ENCODE measurements at regions not wholly inside any gene's neighbourhood (a gene's known extent, or its start where the extent isn't known, plus 50 kb on each side); places are given as distances from the start of the nearest gene placed in this dataset.

DNA sequence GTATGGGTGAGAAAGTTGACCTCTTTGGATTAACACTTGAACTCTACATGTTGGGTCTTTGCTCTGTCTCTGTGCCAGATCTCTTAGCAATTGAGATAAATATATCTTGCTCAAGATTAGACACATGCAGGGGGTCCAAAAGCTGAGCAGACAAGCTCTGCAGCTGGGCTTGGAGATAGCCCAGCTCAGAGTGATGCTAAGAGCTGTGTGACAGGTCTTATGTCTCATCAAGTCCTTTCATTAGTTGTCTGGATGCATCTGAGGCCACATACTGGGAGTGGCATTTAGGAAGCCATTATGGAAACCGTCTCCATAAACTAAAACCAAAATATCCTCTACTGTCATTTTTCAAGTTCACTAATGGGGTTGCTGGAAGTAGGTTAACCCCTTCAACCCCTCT, 289.4 kb upstream of the DUSP10 start:
- no peaks in the 10 kb centered on the region for H3K4me1 Mint-ChIP-seq (ENCODE audit: low read depth)
- H3K27ac Mint-ChIP-seq: no peak overlapping the region
- no peaks in the 10 kb centered on the region for H3K36me3 Mint-ChIP-seq
- H3K9me3 Mint-ChIP-seq (ENCODE audit: low read depth): no peaks in the 10 kb centered on the region
- peaks cover under 1% of the 10 kb centered on the region for H3K27me3 Mint-ChIP-seq
- H3K4me3 Mint-ChIP-seq: no peak overlapping the region

DNA sequence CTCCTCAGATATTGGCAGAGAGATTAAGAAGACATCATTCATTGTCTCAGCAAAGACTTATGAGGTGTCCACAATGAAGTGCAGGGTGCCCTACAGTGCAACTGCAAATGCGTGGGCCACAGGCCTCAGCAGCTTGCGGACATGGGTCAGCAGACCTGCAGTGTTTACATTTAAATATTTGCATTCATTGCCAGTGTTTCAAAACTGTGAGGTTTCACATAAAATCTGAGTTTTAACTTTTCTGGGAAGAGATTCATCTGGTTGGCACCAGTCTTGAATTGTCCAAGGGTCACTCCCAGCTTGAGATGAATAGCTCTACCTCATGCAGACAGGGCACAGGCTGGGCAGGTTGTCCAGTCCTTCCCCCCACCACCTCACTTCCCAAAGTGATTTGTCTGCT, 286.8 kb upstream of the DUSP10 start:
- Mint-ChIP-seq H3K27ac (no peak overlapping the region), H3K4me1 (ENCODE audit: low read depth) (no peaks in the 10 kb centered on the region), H3K27me3 (peaks cover 3% of the 10 kb centered on the region), H3K9me3 (ENCODE audit: low read depth) (no peaks in the 10 kb centered on the region), H3K4me3 (no peak overlapping the region), H3K36me3 (no peaks in the 10 kb centered on the region)

DNA sequence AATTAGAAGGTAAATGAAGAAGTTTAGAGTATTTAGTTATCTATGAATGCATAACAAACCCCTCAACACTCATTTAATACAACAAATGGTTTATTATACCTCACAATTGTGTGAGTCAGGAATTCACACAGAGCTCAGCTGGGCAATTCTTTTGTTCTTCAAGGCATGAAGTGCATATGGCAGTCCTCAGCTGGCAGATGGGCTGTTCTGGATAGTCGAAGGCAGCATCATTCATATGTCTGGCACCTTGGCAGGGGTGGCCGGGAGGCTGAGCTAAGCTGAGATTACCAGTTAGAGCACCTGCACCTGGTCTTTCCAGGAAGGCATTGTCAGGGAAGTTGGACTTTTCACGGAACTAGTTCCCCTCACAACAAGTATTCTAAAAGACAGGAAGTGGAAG, 286.2 kb upstream of the DUSP10 start:
- no peak overlapping the region for H3K27ac Mint-ChIP-seq
- no peak overlapping the region for H3K4me3 Mint-ChIP-seq
- no peaks in the 10 kb centered on the region for H3K36me3 Mint-ChIP-seq
- H3K9me3 Mint-ChIP-seq (ENCODE audit: low read depth): no peaks in the 10 kb centered on the region
- no peaks in the 10 kb centered on the region for H3K4me1 Mint-ChIP-seq (ENCODE audit: low read depth)
- H3K27me3 Mint-ChIP-seq: peaks cover 3% of the 10 kb centered on the region

DNA sequence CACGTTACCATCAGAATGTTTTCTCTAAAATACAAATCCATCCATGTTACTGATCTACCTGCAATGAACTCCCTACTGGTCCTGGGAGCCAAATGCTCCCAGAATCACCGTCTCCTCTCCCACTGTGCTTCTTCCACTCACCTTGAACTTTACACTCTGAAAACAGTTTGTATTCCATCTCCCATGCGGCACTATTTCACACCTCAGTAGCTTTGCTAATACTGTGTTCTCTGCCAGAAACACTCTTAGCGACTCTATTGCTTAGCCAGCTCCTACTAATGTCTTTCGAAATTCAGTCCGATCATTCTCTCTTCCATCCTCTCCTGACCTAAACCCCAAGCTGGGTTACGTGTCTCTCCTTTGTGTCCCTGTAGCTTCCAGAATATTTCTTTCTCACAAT, 284.4 kb upstream of the DUSP10 start:
- no peaks in the 10 kb centered on the region for H3K36me3 Mint-ChIP-seq

DNA sequence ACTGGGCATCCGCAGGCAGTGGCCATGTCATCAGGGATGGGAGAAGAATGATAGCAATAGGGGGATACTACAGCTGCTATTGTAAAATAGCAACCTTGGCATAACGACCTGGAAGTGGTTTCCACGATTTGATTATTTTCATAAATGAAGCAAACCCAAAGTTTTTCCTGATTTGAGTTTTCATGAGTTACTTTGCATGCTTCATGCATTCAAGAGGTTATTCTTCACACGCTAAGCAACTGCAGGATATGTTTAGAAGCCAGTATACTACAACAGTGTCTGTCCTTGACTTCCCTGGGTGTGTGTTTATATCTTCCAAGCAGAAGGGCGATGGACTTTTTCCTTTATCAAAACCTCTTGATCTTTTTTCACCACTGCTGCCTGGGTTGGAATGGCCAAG, 281.1 kb upstream of the DUSP10 start:
- Mint-ChIP-seq H3K4me1 (ENCODE audit: low read depth) (no peaks in the 10 kb centered on the region), H3K27me3 (peaks cover 3% of the 10 kb centered on the region), H3K4me3 (no peak overlapping the region), H3K27ac (no peak overlapping the region), H3K36me3 (no peaks in the 10 kb centered on the region), H3K9me3 (ENCODE audit: low read depth) (no peaks in the 10 kb centered on the region)

More for the DNA sequence above, 284.4 kb upstream of the DUSP10 start:
- Mint-ChIP-seq H3K4me3 (no peak overlapping the region), H3K4me1 (ENCODE audit: low read depth) (no peaks in the 10 kb centered on the region), H3K27me3 (peaks cover 3% of the 10 kb centered on the region), H3K9me3 (ENCODE audit: low read depth) (no peaks in the 10 kb centered on the region), H3K27ac (no peak overlapping the region)

DNA sequence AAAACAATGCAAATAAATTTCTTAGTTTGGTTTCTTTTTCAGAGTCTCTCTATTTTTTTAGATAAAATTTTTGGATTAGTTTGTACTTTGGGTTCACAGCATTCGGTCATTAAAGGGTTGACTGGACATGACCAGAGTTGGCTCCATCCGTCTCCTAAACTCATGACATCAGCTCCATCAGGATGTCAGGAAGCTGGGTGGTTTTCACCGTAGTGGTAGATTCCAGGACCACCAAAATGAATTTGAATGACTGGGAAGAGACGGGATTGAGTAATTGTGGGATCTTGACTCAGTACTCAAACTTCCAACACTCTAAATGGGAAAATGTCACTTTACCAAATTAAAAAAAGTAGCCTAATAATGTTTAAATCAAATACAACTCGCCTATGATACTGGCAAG, 279.2 kb upstream of the DUSP10 start:
- H3K27me3 Mint-ChIP-seq: peaks cover under 1% of the 10 kb centered on the region
- no peak overlapping the region for H3K27ac Mint-ChIP-seq
- H3K9me3 Mint-ChIP-seq (ENCODE audit: low read depth): no peaks in the 10 kb centered on the region

DNA sequence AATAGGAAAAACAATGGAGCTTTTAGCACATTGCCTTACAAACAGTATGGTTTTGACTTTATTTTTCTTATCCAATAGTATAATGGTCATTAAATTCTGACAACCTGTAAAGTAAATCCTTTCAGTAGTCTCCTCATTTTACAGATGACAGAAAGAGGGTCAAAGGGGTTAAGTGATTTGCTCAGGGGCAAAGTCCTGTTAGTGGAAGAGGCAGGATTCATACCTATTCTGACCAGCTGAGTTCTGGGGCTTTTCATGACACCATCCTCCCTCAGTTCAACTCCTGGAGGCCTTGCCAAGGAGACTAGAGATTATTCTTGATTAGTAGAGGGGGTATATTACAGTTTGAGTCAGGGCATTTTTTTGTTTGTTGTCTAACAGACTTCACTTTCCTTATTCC, 278.7 kb upstream of the DUSP10 start:
- H3K27me3 Mint-ChIP-seq: no peaks in the 10 kb centered on the region
- no peaks in the 10 kb centered on the region for H3K4me1 Mint-ChIP-seq (ENCODE audit: low read depth)
- no peak overlapping the region for H3K4me3 Mint-ChIP-seq
- H3K27ac Mint-ChIP-seq: no peak overlapping the region
- no peaks in the 10 kb centered on the region for H3K36me3 Mint-ChIP-seq
- no peaks in the 10 kb centered on the region for H3K9me3 Mint-ChIP-seq (ENCODE audit: low read depth)

More for the DNA sequence above, 279.2 kb upstream of the DUSP10 start:
- no peak overlapping the region for H3K4me3 Mint-ChIP-seq
- H3K4me1 Mint-ChIP-seq (ENCODE audit: low read depth): no peaks in the 10 kb centered on the region
- H3K36me3 Mint-ChIP-seq: no peaks in the 10 kb centered on the region

DNA sequence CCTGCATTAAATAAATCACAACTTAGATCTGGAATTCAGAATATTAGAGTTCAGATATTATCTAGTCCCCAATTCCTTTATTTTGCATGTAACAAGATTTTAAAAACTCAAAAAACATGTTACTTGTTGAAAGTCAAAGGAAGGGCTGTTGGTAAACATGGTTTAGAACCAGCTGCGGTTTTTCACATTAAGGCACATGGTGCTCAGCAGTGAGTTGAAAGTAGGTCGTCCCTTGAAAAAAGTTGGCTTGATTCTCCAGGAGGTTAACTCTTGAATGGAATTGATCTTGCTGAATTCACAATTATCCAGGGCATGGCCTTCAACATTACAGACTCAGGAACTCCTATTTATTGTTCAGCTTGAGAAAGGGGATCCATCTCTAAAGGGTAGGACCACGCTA, 277.1 kb upstream of the DUSP10 start:
- Mint-ChIP-seq H3K9me3 (ENCODE audit: low read depth) (no peaks in the 10 kb centered on the region), H3K4me3 (no peak overlapping the region), H3K36me3 (no peaks in the 10 kb centered on the region), H3K27ac (no peak overlapping the region), H3K4me1 (ENCODE audit: low read depth) (no peaks in the 10 kb centered on the region), H3K27me3 (no peaks in the 10 kb centered on the region)

DNA sequence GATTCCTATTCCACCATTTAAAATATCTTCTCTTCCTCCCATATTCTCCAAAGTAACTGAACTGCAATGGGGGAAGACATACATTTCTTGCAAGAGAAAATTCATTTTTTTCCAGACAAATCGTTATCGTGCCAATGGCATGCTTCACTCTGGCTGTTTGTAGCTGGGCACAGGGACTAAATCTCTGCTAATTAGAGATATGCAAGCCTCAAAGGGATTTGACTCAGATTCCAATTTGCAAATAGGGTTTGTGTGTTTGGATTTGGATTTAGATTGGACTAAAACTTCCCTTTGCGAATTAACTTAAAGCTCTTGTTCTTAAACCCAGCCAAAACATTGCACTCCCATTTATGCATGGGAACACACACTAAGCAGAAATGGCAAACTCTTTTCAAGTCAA, 276.2 kb upstream of the DUSP10 start:
- H3K4me3 Mint-ChIP-seq: no peak overlapping the region
- no peaks in the 10 kb centered on the region for H3K4me1 Mint-ChIP-seq (ENCODE audit: low read depth)
- H3K36me3 Mint-ChIP-seq: no peaks in the 10 kb centered on the region
- no peaks in the 10 kb centered on the region for H3K9me3 Mint-ChIP-seq (ENCODE audit: low read depth)
- H3K27me3 Mint-ChIP-seq: no peaks in the 10 kb centered on the region
- H3K27ac Mint-ChIP-seq: no peak overlapping the region

DNA sequence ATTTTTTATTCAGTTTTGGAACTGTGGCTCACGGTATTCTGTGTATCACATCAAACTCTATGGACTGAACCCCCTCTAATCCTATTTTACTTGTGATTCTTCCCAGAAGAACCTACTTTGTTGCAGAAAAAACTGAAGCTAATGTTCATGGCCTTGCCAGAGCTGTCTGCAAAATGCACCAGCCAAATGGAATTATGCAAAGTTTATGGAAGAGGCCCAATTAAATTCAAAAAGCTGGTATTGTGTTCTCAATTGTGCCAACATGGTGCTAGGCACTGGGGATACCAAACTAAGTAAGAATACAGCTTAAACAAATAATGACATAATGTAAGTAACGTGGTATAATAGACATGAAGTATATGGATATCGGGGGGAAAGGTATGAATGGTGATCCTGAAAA, 273.8 kb upstream of the DUSP10 start:
- Mint-ChIP-seq H3K27ac (no peak overlapping the region), H3K4me3 (no peak overlapping the region), H3K9me3 (ENCODE audit: low read depth) (no peaks in the 10 kb centered on the region), H3K4me1 (ENCODE audit: low read depth) (no peaks in the 10 kb centered on the region), H3K36me3 (no peaks in the 10 kb centered on the region), H3K27me3 (no peaks in the 10 kb centered on the region)

DNA sequence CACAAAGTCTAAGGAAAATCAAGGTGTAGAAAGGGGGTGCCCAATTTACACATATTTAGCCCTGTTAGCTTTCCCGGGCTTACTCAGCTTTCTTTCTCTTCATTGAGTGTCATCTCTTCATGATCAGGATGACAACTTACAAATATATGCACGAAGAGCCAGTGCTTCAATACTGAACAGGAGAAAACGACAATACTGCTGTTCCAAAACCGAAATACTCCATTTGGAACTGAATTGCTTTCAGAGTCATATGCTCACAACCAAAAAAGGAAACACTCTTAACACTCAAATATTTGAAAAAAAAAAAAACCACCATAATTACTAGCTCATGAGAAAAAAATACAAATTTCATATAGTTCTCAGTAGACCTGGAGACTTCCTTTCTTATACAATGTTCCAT, 272.1 kb upstream of the DUSP10 start:
- Mint-ChIP-seq H3K4me3 (no peak overlapping the region), H3K4me1 (ENCODE audit: low read depth) (peaks cover 1% of the 10 kb centered on the region), H3K36me3 (no peaks in the 10 kb centered on the region), H3K27ac (no peak overlapping the region), H3K9me3 (ENCODE audit: low read depth) (no peaks in the 10 kb centered on the region), H3K27me3 (no peaks in the 10 kb centered on the region)

DNA sequence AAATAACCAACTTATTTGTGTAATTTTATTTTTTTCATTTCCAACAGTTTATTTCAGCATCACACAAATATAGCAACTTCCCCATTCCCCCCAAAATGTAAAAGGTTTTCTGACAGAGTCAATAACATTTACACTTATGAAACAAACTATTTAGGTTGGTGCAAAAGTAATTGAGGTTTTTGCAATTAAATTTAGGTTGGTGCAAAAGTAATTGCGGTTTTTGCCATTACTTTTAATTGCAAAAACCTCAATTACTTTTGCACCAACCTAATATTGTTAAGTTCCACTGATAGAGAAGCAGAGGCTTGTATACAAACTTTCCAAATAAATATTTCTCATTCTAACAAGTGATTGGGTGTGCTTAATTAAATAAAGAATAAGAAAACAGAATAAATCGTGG, 270.9 kb upstream of the DUSP10 start:
- Mint-ChIP-seq H3K27ac (no peak overlapping the region), H3K27me3 (no peaks in the 10 kb centered on the region), H3K36me3 (no peaks in the 10 kb centered on the region), H3K9me3 (ENCODE audit: low read depth) (no peaks in the 10 kb centered on the region), H3K4me1 (ENCODE audit: low read depth) (peaks cover 4% of the 10 kb centered on the region), H3K4me3 (no peak overlapping the region)

DNA sequence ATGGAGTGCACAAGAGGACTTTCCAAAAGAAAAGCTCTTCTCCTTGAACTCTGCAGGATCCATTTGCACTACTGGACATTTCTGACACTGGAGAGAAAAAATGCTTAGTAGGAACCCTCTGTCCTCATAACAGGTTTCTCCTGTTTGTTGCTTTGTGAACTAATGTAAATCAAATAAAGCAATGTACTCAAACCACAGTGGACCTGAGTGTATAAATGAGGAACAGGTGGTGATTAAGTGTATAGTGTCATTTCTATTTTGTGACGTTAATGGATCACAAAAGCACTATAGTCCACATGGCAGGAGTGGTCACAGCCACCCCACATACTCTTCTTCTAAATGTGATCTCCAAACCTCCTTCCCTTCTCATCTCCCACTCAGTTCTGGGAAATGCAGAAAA, 268.4 kb upstream of the DUSP10 start:
- H3K27me3 Mint-ChIP-seq: no peaks in the 10 kb centered on the region
- peaks cover 4% of the 10 kb centered on the region for H3K4me1 Mint-ChIP-seq (ENCODE audit: low read depth)
- H3K4me3 Mint-ChIP-seq: no peak overlapping the region
- H3K9me3 Mint-ChIP-seq (ENCODE audit: low read depth): no peaks in the 10 kb centered on the region
- H3K27ac Mint-ChIP-seq: no peak overlapping the region
- H3K36me3 Mint-ChIP-seq: no peaks in the 10 kb centered on the region

DNA sequence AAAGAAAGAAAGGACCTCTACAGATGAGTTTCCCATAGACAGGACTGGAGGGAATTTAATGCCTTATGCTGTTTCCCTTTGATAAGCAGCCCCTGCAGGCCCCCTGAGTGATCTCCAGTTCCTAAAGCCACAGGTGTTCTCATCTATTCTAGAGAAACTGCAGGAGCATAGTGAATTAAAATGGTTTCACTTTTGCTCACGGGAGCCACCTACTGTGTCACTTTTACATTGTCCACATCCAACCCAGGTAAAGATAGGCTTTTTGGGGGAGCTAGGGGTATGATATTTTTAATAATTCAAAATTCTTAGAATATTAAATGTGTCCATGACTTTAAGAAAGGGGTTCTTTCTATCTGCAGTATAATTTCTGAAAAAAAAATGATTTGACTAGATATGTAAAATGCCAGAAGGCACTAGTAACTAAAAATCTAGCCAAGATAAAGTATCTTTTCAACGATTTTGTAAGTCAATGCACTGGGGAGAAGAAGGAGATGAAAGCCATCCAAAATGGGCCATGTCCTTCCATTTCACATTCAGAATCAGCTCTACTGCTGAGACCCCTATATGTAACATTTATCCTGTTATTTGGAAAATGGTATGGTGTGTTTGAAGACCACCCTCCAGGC, 267.3 kb upstream of the DUSP10 start:
- no peak overlapping the region for H3K27ac Mint-ChIP-seq
- no peak overlapping the region for H3K4me3 Mint-ChIP-seq
- no peaks in the 10 kb centered on the region for H3K36me3 Mint-ChIP-seq
- no peaks in the 10 kb centered on the region for H3K9me3 Mint-ChIP-seq (ENCODE audit: low read depth)
- H3K4me1 Mint-ChIP-seq (ENCODE audit: low read depth): peaks cover 4% of the 10 kb centered on the region
- no peaks in the 10 kb centered on the region for H3K27me3 Mint-ChIP-seq

DNA sequence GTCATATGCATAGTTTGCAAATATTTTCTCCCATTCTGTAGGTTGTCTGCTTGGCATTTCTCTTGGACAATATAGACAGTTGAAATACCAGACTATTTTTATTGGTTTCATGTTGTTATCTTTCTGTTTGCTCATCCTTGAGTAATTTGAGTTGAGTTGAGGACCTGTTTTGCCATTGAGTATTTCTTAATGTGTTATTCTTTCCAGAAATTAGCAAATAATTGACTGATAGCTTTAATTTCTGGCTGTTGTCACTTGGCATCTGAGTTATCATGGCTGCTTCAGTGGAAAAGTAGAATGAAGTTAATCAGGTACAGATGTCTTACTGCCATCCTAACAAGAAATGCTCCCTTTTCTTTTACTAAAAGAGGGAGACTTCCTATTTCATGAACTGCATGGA, 264.8 kb upstream of the DUSP10 start:
- peaks cover 4% of the 10 kb centered on the region for H3K4me1 Mint-ChIP-seq (ENCODE audit: low read depth)
- no peaks in the 10 kb centered on the region for H3K27me3 Mint-ChIP-seq
- H3K9me3 Mint-ChIP-seq (ENCODE audit: low read depth): no peaks in the 10 kb centered on the region
- no peaks in the 10 kb centered on the region for H3K36me3 Mint-ChIP-seq
- no peak overlapping the region for H3K27ac Mint-ChIP-seq
- H3K4me3 Mint-ChIP-seq: no peak overlapping the region

DNA sequence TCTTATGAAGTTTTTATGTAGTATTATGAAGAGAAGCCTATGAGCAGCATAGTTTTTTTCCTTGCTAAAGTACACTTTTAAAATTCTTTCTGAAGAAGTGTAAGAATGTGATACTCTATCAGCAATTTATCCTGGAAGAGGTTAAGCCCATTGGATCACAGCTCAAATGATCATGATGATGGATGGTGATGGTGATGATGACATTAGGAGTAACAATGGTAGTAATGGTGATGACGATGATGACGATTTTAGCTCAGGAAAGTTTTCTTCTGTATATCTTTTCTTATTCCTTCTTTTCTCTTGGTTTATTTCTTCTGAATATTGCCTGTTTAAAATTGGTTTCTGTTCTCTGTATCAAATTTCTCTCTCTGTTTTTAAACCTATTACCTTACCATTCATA, 262.9 kb upstream of the DUSP10 start:
- H3K36me3 Mint-ChIP-seq: no peaks in the 10 kb centered on the region
- no peaks in the 10 kb centered on the region for H3K9me3 Mint-ChIP-seq (ENCODE audit: low read depth)
- H3K27me3 Mint-ChIP-seq: no peaks in the 10 kb centered on the region
- H3K4me3 Mint-ChIP-seq: no peak overlapping the region
- H3K4me1 Mint-ChIP-seq (ENCODE audit: low read depth): peaks cover 4% of the 10 kb centered on the region
- no peak overlapping the region for H3K27ac Mint-ChIP-seq
